ENCODE measurements at regions not wholly inside any gene's neighbourhood (a gene's known extent, or its start where the extent isn't known, plus 50 kb on each side); places are given as distances from the start of the nearest gene placed in this dataset.

GRCh38 chr2:228540976-228541375 lies 359.5 kb upstream of the SPHKAP start:
- TF ChIP-seq POLR2A (IDR thresholded peaks at IDR 0.05) = no peak
- TF ChIP-seq CTCF (IDR thresholded peaks at IDR 0.05) = no peak
